WTC11 (cell line): ENCODE measurements at regions not wholly inside any gene's neighbourhood (a gene's known extent, or its start where the extent isn't known, plus 50 kb on each side); places are given as distances from the start of the nearest gene placed in this dataset.

ENCODE experiments used
- ATAC-seq: fragments of 200-7000 bp; cut with Tn5 transposase; 2 replicates; pipeline ENCODE4 v1.10.0; 2021; ENCODE audit warnings: mild to moderate bottlenecking, moderate library complexity
- CTCF ChIA-PET: fragments of 300-600 bp; sonication (Branson Sonifier 250); formaldehyde crosslinking; loops from one replicate; lab custom pipeline; 2021; ENCODE audit warnings: antibody characterized with exemption; lab: Charles Lee
- POLR2A ChIA-PET: fragments of 350-600 bp; sonication (Branson Sonifier 250); formaldehyde crosslinking; loops from one replicate; lab custom pipeline; 2021; ENCODE audit warnings: antibody characterized with exemption; lab: Charles Lee
- DNase-seq: peaks from one replicate; pipeline ENCODE4 v3.0.0; 2021; ENCODE audit warnings: low spot score
- H3K27ac Mint-ChIP-seq: 2 replicates; pipeline ENCODE4 v1.8.0; 2021; ENCODE audit warnings: mixed read lengths
- H3K27me3 Mint-ChIP-seq: 2 replicates; pipeline ENCODE4 v1.8.0; 2021; ENCODE audit warnings: low read depth, mild to moderate bottlenecking, moderate library complexity, mixed read lengths
- H3K36me3 Mint-ChIP-seq: 2 replicates; pipeline ENCODE4 v1.8.0; 2021; ENCODE audit warnings: mixed read lengths
- H3K4me1 Mint-ChIP-seq: 2 replicates; pipeline ENCODE4 v1.8.0; 2022; ENCODE audit warnings: mixed read lengths
- H3K4me3 Mint-ChIP-seq: 2 replicates; pipeline ENCODE4 v1.8.0; 2021; ENCODE audit warnings: mild to moderate bottlenecking, moderate library complexity, mixed read lengths
- H3K9me3 Mint-ChIP-seq: 2 replicates; pipeline ENCODE4 v1.8.0; 2021; ENCODE audit warnings: mixed read lengths
- AFF4 ChIP-seq: sonication (generic); formaldehyde crosslinking; IDR thresholded peaks from 2 replicates; pipeline ENCODE4 v1.8.1; 2023; ENCODE audit warnings: mild to moderate bottlenecking, missing genetic modification reagents, borderline replicate concordance
- EMX1 ChIP-seq: fragments of 250-450 bp; sonication (Bioruptor Pico); IDR thresholded peaks from 2 replicates; pipeline ENCODE4 v1.8.0; 2021; ENCODE audit warnings: mild to moderate bottlenecking
- ERG ChIP-seq: fragments of 250-450 bp; sonication (Bioruptor Pico); IDR thresholded peaks from 2 replicates; pipeline ENCODE4 v1.8.0; 2021; ENCODE audit warnings: mild to moderate bottlenecking
- ESRRA ChIP-seq: sonication (generic); formaldehyde crosslinking; IDR thresholded peaks from 2 replicates; pipeline ENCODE4 v1.8.1; 2022; ENCODE audit warnings: mild to moderate bottlenecking, missing genetic modification reagents, borderline replicate concordance
- FOXP1 ChIP-seq: sonication (generic); formaldehyde crosslinking; IDR thresholded peaks from 2 replicates; pipeline ENCODE4 v1.8.0; 2022; ENCODE audit warnings: missing genetic modification reagents, mild to moderate bottlenecking, moderate library complexity, borderline replicate concordance
- FOXP4 ChIP-seq: sonication (generic); formaldehyde crosslinking; IDR thresholded peaks from 2 replicates; pipeline ENCODE4 v1.8.0; 2022; ENCODE audit warnings: mild to moderate bottlenecking, missing genetic modification reagents
- GABPB1 ChIP-seq: sonication (generic); formaldehyde crosslinking; IDR thresholded peaks from 2 replicates; pipeline ENCODE4 v1.8.1; 2023; ENCODE audit warnings: mild to moderate bottlenecking, missing genetic modification reagents
- GTF2I ChIP-seq: fragments of 250-450 bp; sonication (Bioruptor Pico); conservative IDR thresholded peaks from 2 replicates; pipeline ENCODE4 v1.4.0; 2021; ENCODE audit warnings: mild to moderate bottlenecking
- JAZF1 ChIP-seq: fragments of 250-450 bp; sonication (Bioruptor Pico); IDR thresholded peaks from 2 replicates; pipeline ENCODE4 v1.9.0; 2021; ENCODE audit warnings: moderate library complexity, mild to moderate bottlenecking, inconsistent platforms
- MLX ChIP-seq: sonication (generic); formaldehyde crosslinking; IDR thresholded peaks from 2 replicates; pipeline ENCODE4 v1.8.1; 2023; ENCODE audit warnings: mild to moderate bottlenecking, missing genetic modification reagents, moderate library complexity
- MXD4 ChIP-seq: fragments of 250-450 bp; sonication (Bioruptor Pico); IDR thresholded peaks from 2 replicates; pipeline ENCODE4 v1.8.0; 2021; ENCODE audit warnings: mild to moderate bottlenecking, moderate library complexity, borderline replicate concordance
- PRRX2 ChIP-seq: fragments of 250-450 bp; sonication (Bioruptor Pico); IDR thresholded peaks from 2 replicates; pipeline ENCODE4 v1.8.0; 2021; ENCODE audit warnings: mild to moderate bottlenecking
- SMAD4 ChIP-seq: sonication (generic); formaldehyde crosslinking; IDR thresholded peaks from 2 replicates; pipeline ENCODE4 v1.8.0; 2022; ENCODE audit warnings: mild to moderate bottlenecking, missing genetic modification reagents
- TEAD4 ChIP-seq: sonication (generic); formaldehyde crosslinking; IDR thresholded peaks from 2 replicates; pipeline ENCODE4 v1.8.0; 2022; ENCODE audit warnings: mild to moderate bottlenecking, missing genetic modification reagents
- ZBTB43 ChIP-seq: sonication (generic); formaldehyde crosslinking; IDR thresholded peaks from 2 replicates; pipeline ENCODE4 v1.8.1; 2023; ENCODE audit warnings: mild to moderate bottlenecking, missing genetic modification reagents
- ZNF317 ChIP-seq: sonication (generic); formaldehyde crosslinking; IDR thresholded peaks from 2 replicates; pipeline ENCODE4 v1.8.1; 2023; ENCODE audit warnings: low read depth, mild to moderate bottlenecking, moderate library complexity, missing genetic modification reagents, borderline replicate concordance
- ZNF396 ChIP-seq: fragments of 250-450 bp; sonication (Bioruptor Pico); IDR thresholded peaks from 2 replicates; pipeline ENCODE4 v1.8.0; 2021; ENCODE audit warnings: mild to moderate bottlenecking, moderate library complexity, borderline replicate concordance
- ZNF671 ChIP-seq: fragments of 250-450 bp; sonication (Bioruptor Pico); IDR thresholded peaks from 2 replicates; pipeline ENCODE4 v1.8.0; 2021; ENCODE audit warnings: mild to moderate bottlenecking

GRCh38 chr4:8772499-8773123 lies 99.0 kb downstream of the HMX1 start:
- no peaks in the 10 kb centered on the region for H3K9me3 Mint-ChIP-seq
- no peaks in the 10 kb centered on the region for H3K36me3 Mint-ChIP-seq
- no peak overlapping the region for H3K27ac Mint-ChIP-seq
- no peak for ATAC-seq
- POLR2A ChIA-PET = no interaction called here
- no peak for TF ChIP-seq AFF4 (CRISPR knock-in tag)
- no peak for TF ChIP-seq PRRX2 (CRISPR knock-in tag)
- no peak for TF ChIP-seq MLX (CRISPR knock-in tag)
- TF ChIP-seq TEAD4 (CRISPR knock-in tag) = no peak
- no peak for TF ChIP-seq ERG
- no peak for TF ChIP-seq ZNF317 (CRISPR knock-in tag)
- no peak for TF ChIP-seq ZNF671 (CRISPR knock-in tag)
- no peak for TF ChIP-seq ZBTB43 (CRISPR knock-in tag)
- TF ChIP-seq GABPB1 (CRISPR knock-in tag) = no peak
- no peak for TF ChIP-seq ESRRA (CRISPR knock-in tag)
- no peak for TF ChIP-seq JAZF1 (CRISPR knock-in tag)
- TF ChIP-seq SMAD4 (CRISPR knock-in tag) = no peak
- TF ChIP-seq FOXP1 (CRISPR knock-in tag) = no peak
- TF ChIP-seq MXD4 = no peak
- no peak for TF ChIP-seq GTF2I (CRISPR knock-in tag)
- TF ChIP-seq FOXP4 = no peak
- TF ChIP-seq EMX1 (CRISPR knock-in tag) = no peak
- TF ChIP-seq, all 79 proteins: peak for 0
- H3K27me3 Mint-ChIP-seq = no peaks in the 10 kb centered on the region; the same call in 1 of the 2 replicates
- no peak overlapping the region for H3K4me3 Mint-ChIP-seq
- H3K4me1 Mint-ChIP-seq = peaks cover 8% of the 10 kb centered on the region
- no peak for DNase-seq
- CTCF ChIA-PET = interaction anchor here (1.3 to 2.0 kb wide), 4 partner anchors 47 to 165 kb away, joined by 3 to 7 read pairs (median 6); no protein-coding TSS in a partner anchor

- Mint-ChIP-seq H3K27ac (no peak overlapping the region), H3K4me3 (no peak overlapping the region), H3K4me1 (peaks cover 8% of the 10 kb centered on the region), H3K9me3 (no peaks in the 10 kb centered on the region), H3K27me3 (no peaks in the 10 kb centered on the region; the same call in 1 of the 2 replicates), H3K36me3 (no peaks in the 10 kb centered on the region)
- POLR2A ChIA-PET = no interaction called here
- CTCF ChIA-PET = interaction anchor here (0.9 to 1.7 kb wide), 4 partner anchors 10 to 84 kb away, joined by 3 to 14 read pairs (median 6); no protein-coding TSS in a partner anchor
- no peak for DNase-seq
- TF ChIP-seq ZNF396 (CRISPR knock-in tag) (no peak), MLX (CRISPR knock-in tag) (no peak), AFF4 (CRISPR knock-in tag) (no peak)
- ATAC-seq = no peak
Measured at GRCh38 chr4:8771666-8772065, 100.0 kb downstream of the HMX1 start.
